NCI-H2029 (cell line): ENCODE measurements at regions not wholly inside any gene's neighbourhood (a gene's known extent, or its start where the extent isn't known, plus 50 kb on each side); places are given as distances from the start of the nearest gene placed in this dataset.

Experiments used
- DNase-seq: peaks from one replicate; lab custom pipeline; 2025; lab: John Stamatoyannopoulos, UW

DNA sequence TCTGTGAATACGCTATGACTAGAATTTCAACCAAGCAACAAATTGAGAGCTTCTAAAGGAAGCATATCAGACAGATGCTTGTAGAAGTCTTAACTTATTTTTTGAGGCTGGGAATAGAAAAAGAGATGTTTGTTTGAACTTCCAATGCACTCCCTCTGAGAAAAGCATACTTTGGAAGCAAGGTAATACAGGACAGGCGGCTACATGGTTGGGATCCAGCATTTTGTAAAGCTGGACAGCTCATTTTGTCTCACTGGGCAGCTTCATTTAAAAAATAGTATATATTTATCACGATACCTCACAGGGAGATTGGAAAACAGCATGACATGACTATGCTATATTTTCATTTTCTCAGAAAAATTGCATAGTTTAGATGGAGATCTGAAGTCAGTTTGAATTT lies 821.3 kb upstream of the API5 start:
- DNase-seq, result no peak

DNA sequence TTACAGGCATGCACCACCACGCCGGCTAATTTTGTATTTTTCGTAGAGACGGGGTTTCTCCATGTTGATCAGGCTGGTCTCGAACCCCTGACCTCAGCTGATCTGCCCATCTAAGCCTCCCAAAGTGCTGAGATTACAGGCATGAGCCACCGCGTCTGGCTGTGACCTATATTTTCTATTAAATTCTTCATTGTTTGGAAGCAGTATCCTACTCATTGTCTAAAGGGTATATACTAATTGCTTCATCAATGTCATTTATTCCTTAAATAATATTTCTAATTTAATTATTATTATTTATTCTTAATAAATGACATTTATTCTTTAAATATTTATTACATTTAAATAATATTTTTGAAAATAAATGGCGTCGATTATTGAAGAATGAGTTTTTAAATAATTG lies 817.3 kb upstream of the API5 start:
- no peak for DNase-seq

DNA sequence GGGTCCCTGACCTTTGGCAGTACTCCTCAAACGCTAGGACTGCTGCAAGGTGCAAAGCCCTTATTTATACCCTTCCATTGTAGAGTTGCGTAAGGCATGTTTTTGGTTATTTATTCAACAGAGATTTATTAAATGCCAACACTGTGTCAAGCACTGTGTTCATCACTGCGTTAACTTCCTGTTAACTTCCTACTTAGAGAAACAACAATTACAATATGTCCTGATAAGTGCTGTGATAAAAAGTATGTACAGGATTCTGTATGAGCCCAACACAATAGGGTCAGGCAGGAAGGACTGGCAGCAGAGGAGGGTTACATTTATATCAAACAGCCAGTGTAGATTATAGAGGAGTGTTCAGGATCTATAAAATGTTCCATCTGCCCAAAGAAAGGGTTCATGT lies 812.8 kb upstream of the API5 start:
- DNase-seq, result no peak

DNA sequence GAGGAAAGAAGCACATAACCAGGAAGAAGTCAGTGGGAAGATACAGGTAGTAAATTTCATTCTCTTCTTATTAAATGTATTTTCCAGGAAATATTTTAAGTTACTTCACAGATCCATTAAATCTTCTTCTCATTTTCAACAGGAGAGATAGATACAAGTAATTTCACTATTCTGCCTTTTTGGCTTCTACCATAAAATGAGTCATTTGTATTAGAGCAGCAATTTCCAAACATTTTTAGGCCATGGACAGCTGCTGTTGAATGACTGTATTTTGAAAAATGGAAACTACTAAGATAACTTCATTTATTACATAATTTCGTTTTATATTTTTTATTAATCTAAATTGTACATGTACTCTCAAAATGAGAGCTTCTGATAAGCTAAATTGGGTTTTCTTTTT lies 809.6 kb upstream of the API5 start:
- no peak for DNase-seq

DNA sequence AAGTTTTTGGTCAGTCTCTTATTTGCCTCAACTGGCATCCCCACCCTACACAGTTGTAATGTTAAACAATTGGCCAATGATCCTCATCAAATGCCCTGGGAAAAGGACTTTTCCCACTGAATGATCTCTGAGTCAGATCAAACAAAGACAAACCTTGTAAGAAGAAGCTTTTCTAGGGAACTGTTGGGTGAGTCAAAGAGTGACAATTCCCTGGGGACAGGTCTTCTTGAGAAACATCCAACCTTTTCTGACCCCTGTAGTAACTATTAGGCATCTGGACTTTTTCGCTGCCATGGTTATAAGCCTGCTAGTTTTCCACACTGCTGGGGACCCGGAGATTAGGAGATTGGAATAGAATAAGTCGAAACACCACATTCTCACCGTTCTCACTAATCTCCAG lies 789.8 kb upstream of the API5 start:
- no peak for DNase-seq

DNA sequence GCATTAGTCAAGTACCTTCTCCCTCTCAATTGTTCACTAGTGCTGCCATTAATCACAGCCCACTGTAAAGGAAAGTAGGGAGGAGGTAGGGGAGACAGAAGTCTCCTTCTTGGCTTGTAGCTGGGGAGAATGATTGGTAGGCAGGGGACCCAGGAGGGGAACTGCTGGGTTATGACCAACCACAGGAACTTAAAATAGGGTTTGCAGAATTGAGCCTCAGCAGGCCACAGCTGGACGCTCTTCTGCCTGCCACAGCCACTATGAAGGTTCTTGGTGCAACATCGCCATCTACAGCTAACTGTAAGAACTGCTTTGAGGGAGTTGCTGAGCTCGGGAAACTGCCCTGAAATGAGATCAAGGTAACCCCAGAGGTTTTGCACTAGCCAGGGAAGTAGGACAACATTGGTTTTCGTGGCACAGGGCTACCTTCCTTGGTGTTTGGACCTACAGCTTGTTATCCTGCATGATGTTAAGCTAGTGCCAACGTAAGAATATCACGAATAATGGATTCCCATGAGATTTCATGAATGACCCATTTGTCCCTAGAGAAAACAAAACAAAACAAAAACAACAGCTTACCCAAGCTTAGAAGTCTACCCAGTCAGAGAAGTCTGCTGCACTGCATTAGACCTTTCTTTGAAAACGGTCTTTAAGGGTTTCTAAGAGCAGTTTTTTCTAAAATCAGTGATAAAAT lies 787.1 kb upstream of the API5 start:
- DNase-seq, result peak; percentile 9

DNA sequence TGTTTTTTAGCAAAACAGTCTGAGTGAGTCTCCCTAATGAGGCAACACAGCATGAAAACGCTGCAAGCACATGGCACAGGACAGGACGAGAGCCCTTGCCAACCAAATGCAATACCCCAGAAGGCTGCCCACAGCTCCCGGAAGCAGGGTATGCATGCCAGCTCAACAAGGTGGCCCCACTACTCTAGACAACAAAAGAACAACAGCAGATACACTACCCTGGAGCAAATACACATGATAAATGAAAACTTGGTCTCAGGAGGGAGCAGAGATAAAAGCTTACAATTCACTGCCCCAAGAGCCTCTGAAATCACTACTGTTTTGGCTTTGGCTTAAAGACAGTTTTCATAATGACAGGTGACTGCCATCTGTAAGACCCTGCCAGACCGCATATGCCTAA lies 785.4 kb upstream of the API5 start:
- no peak for DNase-seq

DNA sequence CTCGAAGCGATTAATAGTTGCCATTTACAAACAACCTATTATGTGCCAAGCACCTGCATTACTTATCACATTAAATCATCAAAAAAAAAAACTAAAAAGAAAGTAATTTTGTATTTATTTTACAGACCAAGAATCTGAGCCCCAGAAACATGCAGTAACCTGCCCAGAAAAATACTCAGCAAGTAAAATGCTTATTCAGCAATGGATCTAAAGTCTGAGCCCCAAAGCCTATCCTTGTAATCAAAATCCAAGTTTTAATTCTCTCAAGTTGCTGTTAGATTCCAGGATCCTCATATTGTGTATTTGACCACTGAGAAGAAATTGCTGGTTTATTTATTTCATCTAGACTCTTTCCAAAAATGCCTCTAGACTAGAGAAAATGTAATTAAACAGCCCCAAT lies 783.3 kb upstream of the API5 start:
- DNase-seq, result no peak

DNA sequence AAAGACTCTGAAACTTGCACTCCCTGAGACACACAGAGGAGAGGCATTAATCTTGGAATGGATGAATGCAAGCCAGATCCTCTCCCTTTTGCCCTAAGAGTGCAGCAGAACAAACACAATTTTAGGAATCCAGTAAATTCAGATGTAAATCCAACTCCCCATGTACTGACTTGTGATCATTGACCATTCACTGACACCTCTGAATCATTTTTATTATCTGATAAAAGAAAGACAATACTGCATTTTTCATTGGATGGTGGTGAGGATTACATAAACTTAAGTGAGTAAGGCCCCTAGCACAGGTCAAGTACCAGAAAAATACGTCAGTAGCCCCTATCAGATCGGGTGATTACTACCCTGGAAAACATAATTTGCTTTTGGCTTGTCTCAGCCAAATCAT lies 782.9 kb upstream of the API5 start:
- no peak for DNase-seq

DNA sequence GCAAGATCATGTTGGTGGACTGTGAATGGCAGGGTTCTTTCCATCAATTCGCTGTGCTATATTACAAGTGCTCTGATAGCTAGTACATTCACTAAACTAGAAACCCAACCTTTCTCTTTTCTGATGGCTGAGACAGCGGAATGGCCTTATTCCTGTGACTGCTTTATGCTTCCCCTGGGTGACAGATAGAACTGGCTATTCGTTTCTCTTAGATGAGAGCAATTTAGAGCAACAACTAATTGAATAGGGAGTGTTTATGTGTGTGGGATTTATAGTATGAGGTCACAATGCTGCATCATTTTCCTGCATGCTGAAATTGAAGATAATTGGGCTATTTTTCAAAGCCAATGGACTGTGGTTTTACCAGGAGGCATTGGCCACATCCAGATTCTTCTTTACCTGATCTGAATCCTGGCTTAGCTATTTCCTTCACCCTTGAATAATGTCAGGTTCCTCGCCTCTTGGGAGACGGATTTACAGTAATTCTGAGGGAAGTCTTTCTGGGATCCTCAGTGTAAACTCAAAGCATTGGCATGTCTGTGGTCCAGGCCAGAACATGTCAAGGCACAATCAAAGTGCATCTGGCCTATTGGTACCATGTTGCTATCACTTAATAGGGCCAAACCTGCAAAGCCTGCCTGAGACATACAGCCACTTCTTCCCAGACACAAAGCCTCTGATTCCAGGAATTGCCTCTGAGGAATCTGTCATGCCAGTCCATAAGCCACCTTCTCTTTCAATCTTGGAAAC lies 775.0 kb upstream of the API5 start:
- no peak for DNase-seq

DNA sequence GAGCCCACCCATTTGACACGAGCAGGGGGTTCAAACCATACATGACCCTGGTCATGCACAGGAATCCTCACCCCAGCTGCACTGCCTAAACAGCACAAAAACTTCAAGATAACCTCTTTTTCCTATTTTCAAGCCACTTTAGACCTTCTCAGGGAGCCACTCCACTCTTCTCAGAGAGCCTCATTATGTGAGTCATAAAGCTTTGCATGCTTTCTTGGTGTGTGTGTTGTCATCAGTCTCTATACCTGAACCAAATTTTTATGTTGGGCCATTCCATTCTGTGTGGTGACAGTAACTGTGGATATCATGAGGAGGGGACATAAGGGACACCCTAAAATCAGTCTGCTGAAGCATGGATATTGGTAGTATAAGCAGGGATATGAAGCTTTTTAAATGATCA lies 769.5 kb upstream of the API5 start:
- DNase-seq, result no peak

DNA sequence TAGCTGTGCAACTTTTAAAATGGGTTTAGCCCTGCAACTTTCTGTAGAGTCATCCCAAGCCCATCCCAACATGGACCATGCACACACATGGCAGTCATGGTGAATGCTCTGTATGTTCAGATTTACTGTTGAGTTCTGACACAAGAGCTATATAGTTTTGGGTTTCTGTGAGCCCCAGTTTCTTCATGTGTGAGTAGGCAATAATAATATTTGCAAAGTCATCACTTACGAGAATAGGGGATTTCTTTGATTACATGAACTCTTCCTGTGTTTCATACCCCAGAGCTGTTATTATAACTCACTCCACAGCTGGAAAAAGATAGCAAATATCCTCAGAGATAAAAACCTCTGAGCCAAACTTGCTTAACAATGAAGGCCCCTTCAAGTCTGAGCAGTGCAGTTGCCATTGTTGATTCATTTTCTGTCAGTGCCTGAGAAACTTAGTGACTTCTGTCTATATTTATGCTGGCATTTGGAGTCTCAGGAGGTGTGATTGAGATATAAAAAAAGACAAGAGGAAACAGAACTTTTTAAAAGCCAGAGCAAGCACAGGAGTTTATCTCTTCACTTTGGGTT lies 767.9 kb upstream of the API5 start:
- DNase-seq, result no peak

DNA sequence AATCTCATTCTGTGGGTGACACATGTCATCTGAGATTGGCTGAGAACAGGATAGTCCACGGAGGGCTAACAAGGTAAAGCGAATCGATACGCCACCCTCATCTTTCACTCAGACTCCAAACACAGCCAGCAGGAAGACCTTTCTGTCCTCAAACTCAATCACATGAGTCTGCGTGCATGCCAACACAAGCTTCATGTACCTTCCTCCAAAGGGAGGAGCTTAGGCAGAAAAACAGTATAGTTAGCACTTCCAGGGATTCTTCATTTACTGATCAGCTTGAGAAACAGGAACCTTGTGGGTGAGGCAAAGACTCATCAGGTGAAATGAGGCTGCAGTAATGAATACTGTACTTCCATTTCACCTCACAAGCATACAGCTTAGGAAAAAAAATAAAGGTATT lies 767.1 kb upstream of the API5 start:
- DNase-seq, result no peak

DNA sequence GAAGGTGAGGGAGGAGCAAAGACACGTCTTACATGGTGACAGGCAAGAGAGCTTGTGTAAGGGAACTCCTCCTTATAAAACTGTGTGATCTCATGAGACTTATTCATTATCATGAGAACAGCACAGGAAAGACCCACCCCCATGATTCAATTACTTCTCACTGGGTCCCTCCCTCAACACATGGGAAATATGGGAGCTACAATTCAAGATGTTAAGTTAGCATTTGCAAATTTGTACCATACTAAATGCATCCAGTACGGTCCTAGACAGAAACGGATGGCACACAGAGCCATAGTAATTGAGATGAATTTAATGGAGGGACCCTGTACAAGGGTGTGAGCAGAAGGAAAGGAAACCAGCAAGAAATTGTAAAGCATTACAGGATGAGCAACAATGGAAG lies 765.8 kb upstream of the API5 start:
- DNase-seq, result no peak

DNA sequence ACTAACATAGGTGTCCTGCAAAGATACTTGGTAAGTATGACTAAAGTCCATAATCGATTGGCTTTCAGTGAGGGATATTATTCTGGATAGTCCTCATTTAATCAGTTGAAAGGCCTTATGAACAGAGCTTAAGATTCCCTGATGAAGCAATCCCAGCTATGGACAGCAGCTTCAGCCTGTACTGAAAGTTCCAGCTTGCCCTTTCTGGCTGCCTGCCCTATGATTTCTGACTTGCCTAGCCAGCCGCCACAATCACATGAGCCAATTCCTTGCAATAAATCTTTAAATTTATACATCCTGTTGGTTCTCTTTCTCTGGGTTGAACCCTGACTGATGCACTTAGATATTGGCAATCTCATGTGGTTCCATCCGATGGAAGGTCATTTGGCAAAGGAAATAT lies 759.0 kb upstream of the API5 start:
- DNase-seq, result no peak

DNA sequence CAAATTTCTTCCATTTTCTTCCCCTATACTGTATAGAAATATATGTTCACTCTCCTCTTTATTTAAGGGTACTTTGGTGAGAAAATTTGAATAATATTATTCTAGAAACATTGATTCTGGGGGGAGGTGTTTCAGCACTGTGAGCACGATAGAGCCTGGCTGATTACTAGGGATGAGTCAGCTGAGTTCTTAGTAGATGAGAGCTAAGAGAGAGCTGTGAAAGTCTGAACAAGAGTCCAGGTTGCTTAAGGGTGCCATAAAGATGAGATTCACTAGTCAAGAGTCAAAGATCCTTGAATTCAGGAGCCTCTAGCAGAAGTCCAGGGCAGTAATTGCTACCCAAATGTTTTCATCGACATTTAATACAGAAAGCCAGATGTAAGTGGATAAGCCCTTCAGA lies 756.6 kb upstream of the API5 start:
- no peak for DNase-seq

DNA sequence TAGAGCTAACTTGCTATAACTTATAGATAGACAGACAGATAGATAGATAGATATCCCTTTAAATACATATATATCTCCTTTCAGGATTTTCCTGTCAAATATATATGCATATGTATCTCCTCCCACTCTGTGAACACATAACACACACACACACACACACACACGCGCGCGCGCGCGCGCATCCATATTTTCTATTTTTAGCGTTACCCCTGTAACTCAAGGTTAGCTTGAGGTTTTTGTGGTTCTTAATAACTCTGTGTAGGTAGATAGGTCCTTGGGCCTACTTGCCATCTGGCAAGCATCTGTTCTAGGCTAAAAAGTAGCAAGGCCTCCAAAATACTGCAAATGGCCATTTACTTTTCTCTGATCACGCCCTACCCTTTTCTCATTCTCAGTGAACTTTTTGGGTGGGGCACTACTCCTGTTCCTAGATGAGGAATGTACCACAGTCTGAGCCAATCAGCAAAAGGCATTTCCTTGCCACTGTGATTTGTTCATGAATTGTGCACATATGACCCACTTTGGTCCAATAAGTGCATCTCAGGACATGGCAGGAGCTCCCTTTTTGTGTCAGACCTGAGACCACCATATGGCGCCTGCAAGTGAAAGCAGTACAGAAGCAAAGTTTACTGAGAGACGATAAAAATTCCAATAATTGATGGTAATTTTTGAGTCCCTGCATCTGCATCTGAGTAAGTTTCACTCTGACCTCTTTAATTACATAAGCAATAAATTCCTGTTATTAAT lies 740.5 kb upstream of the API5 start:
- DNase-seq, result no peak

DNA sequence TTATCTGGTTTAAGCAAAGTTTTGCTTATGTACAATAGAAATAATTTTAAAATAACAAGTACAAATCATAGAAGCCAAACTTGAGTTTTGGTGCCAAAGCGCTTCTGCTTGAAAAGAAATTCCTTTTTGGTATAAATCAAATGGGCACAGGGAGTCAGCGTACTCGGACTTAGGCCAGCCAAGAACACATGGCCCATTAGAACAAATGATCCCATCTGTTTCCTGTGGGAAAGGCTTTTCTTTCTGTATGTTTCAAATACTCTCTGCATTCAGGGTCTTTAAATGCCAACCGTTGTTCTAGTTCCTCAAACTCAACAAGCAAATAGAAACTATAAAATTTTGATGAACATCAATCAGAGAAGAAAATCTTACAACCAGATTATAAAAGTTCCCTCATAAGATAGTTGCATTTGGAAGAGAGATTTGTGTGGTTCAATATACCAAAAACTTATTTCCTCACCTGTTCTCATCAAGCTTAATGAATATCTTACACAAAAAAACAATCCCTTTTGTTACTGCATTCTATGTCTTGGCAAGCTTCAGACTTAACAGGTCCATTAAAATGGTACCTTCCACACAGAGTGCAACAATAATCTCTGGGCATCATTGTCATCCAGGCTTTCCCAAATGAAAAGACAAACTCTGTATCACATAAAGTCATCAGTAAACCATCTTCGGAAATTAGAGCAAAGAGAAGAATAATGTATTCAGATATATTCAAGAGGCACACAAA lies 739.8 kb upstream of the API5 start:
- DNase-seq, result no peak

DNA sequence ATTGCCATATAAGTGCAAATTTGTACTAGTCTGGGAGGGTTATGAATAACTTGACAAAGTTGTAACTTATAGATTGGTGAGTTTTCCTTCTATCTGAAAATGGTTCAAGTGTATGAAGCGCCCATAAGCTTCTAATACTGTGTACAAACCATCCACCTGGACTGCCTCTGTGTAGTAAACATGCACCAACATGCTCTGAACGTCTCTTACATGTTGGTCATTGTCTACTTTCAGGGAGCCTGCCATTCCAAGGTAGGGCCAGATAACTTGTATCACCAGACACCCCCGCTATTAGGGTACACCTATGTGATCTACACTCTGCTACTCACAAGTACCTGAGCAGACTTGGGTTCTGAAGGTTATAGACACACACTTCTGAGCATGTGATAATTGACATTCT lies 735.5 kb upstream of the API5 start:
- no peak for DNase-seq

DNA sequence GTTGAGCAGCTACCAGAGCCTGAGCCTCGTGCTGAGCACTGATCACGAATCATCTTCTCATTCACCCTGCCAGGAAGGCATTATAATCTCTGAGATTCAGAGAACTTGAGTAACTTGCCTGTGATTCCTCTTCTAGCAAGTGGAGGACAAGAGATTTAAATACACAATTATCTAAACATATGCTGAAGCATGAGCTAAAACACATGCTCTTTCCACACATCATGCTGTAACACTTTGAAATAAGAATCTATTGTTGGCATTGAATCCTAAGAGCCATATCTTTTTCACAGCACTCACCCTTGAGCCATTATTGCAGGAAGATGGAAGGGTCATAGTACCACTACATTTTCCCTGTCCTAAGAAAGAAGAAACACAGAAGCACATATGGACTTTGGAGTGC lies 722.5 kb upstream of the API5 start:
- DNase-seq, result no peak

DNA sequence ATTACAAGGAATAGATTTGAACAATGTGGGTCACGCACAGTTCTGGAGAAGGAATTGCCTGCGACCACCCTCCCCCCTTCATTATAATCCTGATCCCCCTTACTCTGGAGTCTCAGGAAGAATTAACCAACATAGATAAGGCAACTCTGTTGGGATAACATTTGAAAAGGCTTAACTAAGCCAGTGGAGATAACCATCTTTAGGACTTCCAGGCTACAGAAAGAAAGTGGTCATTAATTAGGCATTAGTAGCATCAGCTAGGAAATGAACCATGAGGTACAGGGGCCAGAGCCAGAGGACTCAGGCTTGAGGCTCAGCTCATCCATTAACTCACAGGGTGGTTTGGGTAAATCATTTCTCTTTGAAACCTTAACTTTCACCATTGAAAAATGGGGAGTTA lies 720.0 kb upstream of the API5 start:
- no peak for DNase-seq

DNA sequence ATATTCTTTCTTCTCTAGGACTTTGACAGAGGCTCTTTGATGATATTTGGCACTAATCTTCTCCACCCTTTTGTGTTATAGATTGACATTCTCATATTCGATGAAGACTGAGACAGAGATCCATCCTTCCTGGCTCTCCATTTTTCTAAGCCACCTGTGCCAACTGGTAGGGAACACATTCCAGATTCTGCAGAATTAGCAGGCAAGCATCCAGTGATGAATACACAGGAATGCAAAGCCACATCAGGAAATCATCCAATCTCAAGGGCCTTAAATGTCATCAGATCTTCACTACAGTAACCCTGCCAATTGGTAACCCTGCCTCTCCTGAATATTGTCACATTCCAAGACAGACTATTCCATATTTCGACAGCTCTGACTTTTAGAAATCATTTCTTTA lies 718.4 kb upstream of the API5 start:
- DNase-seq, result no peak
